ENCODE measurements at regions not wholly inside any gene's neighbourhood (a gene's known extent, or its start where the extent isn't known, plus 50 kb on each side); places are given as distances from the start of the nearest gene placed in this dataset.
A peak's percentile ranks its signal among the peaks of the same experiment; 100 is the strongest.

GRCh38 chr22:27111796-27112672, 454.6 kb downstream of the MIAT start (continued):
- no peak for TF ChIP-seq PATZ1 (CRISPR knock-in tag; IDR thresholded peaks at IDR 0.05; ENCODE audit: borderline replicate concordance)

DNA sequence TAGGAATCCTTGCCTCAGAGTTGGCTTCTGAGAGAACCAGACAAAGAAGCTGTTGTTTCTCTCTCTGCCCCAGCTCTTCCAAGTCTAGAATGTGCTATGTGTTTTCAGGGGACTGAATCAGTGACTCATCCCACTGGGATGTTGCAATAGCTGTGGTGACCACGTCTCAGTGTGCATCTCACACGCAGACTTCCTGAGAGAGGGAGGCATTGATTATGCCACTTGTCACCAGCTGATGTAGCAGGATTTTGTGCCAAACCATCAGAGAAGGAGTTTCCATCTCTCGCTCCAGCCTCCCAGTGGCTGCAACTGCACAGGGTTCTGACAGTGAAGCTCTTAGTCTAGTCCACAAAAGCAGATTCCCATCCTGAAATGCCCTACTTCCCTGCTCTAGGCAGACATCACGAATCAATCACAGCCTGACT, 455.8 kb downstream of the MIAT start:
- TF ChIP-seq ZFP3 (CRISPR knock-in tag; IDR thresholded peaks at IDR 0.05) (0 out of 2 replicates have a peak, but pooled peaks have one; percentile 62), ZNF70 (CRISPR knock-in tag; IDR thresholded peaks at IDR 0.05) (no peak)
- ATAC-seq: peak; percentile 75

DNA sequence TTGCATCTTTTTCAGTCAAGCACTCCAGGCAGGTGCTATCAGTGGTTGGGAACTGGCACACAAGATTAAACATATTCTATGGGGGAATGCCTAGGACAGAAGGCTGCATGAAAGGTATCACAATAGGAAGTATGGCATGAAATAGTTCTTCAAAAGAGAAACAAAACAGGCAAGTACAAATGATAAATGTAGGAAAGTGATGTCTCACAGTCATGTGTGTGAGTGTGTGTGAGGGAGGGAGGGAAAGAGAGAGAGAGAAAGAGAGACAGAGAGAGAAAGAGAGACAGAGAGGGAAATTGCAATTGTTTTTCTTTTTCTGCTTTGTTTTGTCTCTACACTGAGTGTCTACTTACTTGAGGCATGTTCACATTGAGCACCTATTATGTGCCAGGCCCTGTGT, 456.3 kb downstream of the MIAT start:
- no peak for ATAC-seq
- no peak for TF ChIP-seq CSDC2 (CRISPR knock-in tag; IDR thresholded peaks at IDR 0.05)

DNA sequence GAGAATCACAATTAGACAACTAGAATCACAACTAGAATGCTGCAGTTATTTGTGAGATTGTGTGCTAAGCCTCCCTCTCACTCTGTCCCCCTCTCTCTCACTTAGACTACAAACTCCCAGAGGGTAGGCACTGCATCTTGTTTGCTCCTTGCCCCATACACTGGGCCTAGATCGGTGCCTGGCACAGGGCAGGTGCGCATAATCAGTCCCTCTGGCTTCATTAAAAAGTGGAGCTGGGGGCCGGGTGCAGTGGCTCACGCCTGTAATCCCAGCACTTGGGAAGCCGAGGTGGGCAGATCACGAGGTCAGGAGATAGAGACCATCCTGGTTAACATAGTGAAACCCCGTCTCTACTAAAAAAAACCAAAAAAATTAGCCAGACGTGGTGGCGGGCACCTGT, 456.8 kb downstream of the MIAT start:
- no peak for ATAC-seq
- no peak for TF ChIP-seq TCF4 (CRISPR knock-in tag; IDR thresholded peaks at IDR 0.05; ENCODE audit: borderline replicate concordance)
- no peak for TF ChIP-seq CSDC2 (CRISPR knock-in tag; IDR thresholded peaks at IDR 0.05)
- TF ChIP-seq, protein P1, sequence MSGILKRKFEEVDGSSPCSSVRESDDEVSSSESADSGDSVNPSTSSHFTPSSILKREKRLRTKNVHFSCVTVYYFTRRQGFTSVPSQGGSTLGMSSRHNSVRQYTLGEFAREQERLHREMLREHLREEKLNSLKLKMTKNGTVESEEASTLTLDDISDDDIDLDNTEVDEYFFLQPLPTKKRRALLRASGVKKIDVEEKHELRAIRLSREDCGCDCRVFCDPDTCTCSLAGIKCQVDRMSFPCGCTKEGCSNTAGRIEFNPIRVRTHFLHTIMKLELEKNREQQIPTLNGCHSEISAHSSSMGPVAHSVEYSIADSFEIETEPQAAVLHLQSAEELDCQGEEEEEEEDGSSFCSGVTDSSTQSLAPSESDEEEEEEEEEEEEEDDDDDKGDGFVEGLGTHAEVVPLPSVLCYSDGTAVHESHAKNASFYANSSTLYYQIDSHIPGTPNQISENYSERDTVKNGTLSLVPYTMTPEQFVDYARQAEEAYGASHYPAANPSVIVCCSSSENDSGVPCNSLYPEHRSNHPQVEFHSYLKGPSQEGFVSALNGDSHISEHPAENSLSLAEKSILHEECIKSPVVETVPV (CRISPR knock-in tag; IDR thresholded peaks at IDR 0.05): no peak
- no peak for TF ChIP-seq ZFP30 (CRISPR knock-in tag; IDR thresholded peaks at IDR 0.05)
- TF ChIP-seq BACH2 (CRISPR knock-in tag; IDR thresholded peaks at IDR 0.05; ENCODE audit: borderline replicate concordance): no peak
- no peak for TF ChIP-seq PATZ1 (CRISPR knock-in tag; IDR thresholded peaks at IDR 0.05; ENCODE audit: borderline replicate concordance)
- TF ChIP-seq ESRRG (CRISPR knock-in tag; IDR thresholded peaks at IDR 0.05): no peak

- no peak for ATAC-seq
- TF ChIP-seq RARB (CRISPR knock-in tag; IDR thresholded peaks at IDR 0.05) (no peak), ISL1 (CRISPR knock-in tag; IDR thresholded peaks at IDR 0.05) (no peak), PATZ1 (CRISPR knock-in tag; IDR thresholded peaks at IDR 0.05; ENCODE audit: borderline replicate concordance) (no peak), ZNF70 (CRISPR knock-in tag; IDR thresholded peaks at IDR 0.05) (no peak), TCF4 (CRISPR knock-in tag; IDR thresholded peaks at IDR 0.05; ENCODE audit: borderline replicate concordance) (no peak), BACH2 (CRISPR knock-in tag; IDR thresholded peaks at IDR 0.05; ENCODE audit: borderline replicate concordance) (no peak), ZC3H10 (CRISPR knock-in tag; IDR thresholded peaks at IDR 0.05) (no peak)
- TF ChIP-seq, protein P1 (CRISPR knock-in tag; IDR thresholded peaks at IDR 0.05): no peak
- TF ChIP-seq, protein P2, sequence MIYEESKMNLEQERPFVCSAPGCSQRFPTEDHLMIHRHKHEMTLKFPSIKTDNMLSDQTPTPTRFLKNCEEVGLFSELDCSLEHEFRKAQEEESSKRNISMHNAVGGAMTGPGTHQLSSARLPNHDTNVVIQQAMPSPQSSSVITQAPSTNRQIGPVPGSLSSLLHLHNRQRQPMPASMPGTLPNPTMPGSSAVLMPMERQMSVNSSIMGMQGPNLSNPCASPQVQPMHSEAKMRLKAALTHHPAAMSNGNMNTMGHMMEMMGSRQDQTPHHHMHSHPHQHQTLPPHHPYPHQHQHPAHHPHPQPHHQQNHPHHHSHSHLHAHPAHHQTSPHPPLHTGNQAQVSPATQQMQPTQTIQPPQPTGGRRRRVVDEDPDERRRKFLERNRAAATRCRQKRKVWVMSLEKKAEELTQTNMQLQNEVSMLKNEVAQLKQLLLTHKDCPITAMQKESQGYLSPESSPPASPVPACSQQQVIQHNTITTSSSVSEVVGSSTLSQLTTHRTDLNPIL (CRISPR knock-in tag; IDR thresholded peaks at IDR 0.05; ENCODE audit: low read depth): no peak
- TF ChIP-seq, protein P3, sequence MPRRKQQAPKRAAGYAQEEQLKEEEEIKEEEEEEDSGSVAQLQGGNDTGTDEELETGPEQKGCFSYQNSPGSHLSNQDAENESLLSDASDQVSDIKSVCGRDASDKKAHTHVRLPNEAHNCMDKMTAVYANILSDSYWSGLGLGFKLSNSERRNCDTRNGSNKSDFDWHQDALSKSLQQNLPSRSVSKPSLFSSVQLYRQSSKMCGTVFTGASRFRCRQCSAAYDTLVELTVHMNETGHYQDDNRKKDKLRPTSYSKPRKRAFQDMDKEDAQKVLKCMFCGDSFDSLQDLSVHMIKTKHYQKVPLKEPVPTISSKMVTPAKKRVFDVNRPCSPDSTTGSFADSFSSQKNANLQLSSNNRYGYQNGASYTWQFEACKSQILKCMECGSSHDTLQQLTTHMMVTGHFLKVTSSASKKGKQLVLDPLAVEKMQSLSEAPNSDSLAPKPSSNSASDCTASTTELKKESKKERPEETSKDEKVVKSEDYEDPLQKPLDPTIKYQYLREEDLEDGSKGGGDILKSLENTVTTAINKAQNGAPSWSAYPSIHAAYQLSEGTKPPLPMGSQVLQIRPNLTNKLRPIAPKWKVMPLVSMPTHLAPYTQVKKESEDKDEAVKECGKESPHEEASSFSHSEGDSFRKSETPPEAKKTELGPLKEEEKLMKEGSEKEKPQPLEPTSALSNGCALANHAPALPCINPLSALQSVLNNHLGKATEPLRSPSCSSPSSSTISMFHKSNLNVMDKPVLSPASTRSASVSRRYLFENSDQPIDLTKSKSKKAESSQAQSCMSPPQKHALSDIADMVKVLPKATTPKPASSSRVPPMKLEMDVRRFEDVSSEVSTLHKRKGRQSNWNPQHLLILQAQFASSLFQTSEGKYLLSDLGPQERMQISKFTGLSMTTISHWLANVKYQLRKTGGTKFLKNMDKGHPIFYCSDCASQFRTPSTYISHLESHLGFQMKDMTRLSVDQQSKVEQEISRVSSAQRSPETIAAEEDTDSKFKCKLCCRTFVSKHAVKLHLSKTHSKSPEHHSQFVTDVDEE (CRISPR knock-in tag; IDR thresholded peaks at IDR 0.05): no peak
These were observed 458.0 kb downstream of the MIAT start for GRCh38 chr22:27115410-27115809.
